Fibroblast of lung (primary cell): ENCODE measurements at regions not wholly inside any gene's neighbourhood (a gene's known extent, or its start where the extent isn't known, plus 50 kb on each side); places are given as distances from the start of the nearest gene placed in this dataset.

Experiments
- DNase-seq, 2 donors: peaks; one replicate each; pipeline versions ENCODE4 v3.0.0 to v3.0.0-alpha.2; 2010; ENCODE audit warnings: low read depth in 2 of 2
- H2AFZ ChIP-seq: 2 replicates; pipeline ENCODE4 v1.5.1; 2012; ENCODE audit warnings: low read length, control low read depth, inconsistent platforms
- H3K27ac ChIP-seq: 2 replicates; pipeline ENCODE4 v1.5.1; 2011; ENCODE audit warnings: low read length, control low read depth; ENCODE audit not compliant: insufficient read depth
- H3K27me3 ChIP-seq: 2 replicates; pipeline ENCODE4 v1.5.1; 2011; ENCODE audit warnings: mild to moderate bottlenecking, low read length; ENCODE audit not compliant: control insufficient read depth, insufficient read depth
- H3K36me3 ChIP-seq: 2 replicates; pipeline ENCODE4 v1.5.1; 2011; ENCODE audit warnings: low read length; ENCODE audit not compliant: control insufficient read depth, insufficient read depth
- H3K4me1 ChIP-seq: 2 replicates; pipeline ENCODE4 v1.5.1; 2011; ENCODE audit warnings: low read length; ENCODE audit not compliant: control insufficient read depth, insufficient read depth; ENCODE audit errors: extremely low read depth
- H3K4me2 ChIP-seq: 2 replicates; pipeline ENCODE4 v1.5.1; 2011; ENCODE audit warnings: low read length, control low read depth; ENCODE audit not compliant: insufficient read depth; ENCODE audit errors: extremely low read depth
- H3K4me3 ChIP-seq, 4 experiments: fragments of 200-600 bp in 1 of 4; sonication (generic) in 1 of 4; replicated peaks in 1 of 4; 2 replicates each; pipeline ENCODE4 v1.5.1; 2011 to 2016; ENCODE audit warnings: low read length in 4 of 4, low read depth in 3 of 4, mild to moderate bottlenecking in 3 of 4, control low read depth in 2 of 4, inconsistent platforms in 1 of 4, mixed read lengths in 1 of 4; ENCODE audit not compliant: insufficient read depth in 1 of 4; ENCODE audit errors: control extremely low read depth in 1 of 4
- H3K79me2 ChIP-seq: 2 replicates; pipeline ENCODE4 v1.5.1; 2012; ENCODE audit warnings: mild to moderate bottlenecking, low read length, inconsistent platforms; ENCODE audit not compliant: control insufficient read depth, insufficient read depth
- H3K9ac ChIP-seq: 2 replicates; pipeline ENCODE4 v1.5.1; 2011; ENCODE audit warnings: mild to moderate bottlenecking, low read length, control low read depth; ENCODE audit not compliant: insufficient read depth
- H3K9me3 ChIP-seq: 2 replicates; pipeline ENCODE4 v1.5.1; 2012; ENCODE audit warnings: low read depth, low read length; ENCODE audit not compliant: control insufficient read depth, insufficient read depth
- H4K20me1 ChIP-seq: 2 replicates; pipeline ENCODE4 v1.5.1; 2011; ENCODE audit warnings: low read length; ENCODE audit not compliant: control insufficient read depth, insufficient read depth; ENCODE audit errors: extremely low read depth
- CTCF ChIP-seq, 2 donors: IDR thresholded peaks in 1 of 2; conservative IDR thresholded peaks in 1 of 2; 1 replicate in 1 of 2; 2 replicates in 1 of 2; pipeline ENCODE4 v1.5.1; 2011 to 2012; ENCODE audit warnings: low read length in 2 of 2, control low read depth in 1 of 2, inconsistent platforms in 1 of 2, low read depth in 1 of 2, mild to moderate bottlenecking in 1 of 2
- EZH2 ChIP-seq: IDR thresholded peaks from 2 replicates; pipeline ENCODE4 v1.5.1; 2012; ENCODE audit warnings: low read length, control low read depth, mild to moderate bottlenecking; ENCODE audit errors: missing control alignments

GRCh38 chr2:67755156-67755882 lies 307.5 kb downstream of the C1D start:
- H3K27me3 ChIP-seq: no peaks in the 10 kb centered on the region
- no peaks in the 10 kb centered on the region for H4K20me1 ChIP-seq
- TF ChIP-seq EZH2: no peak
- no peak for TF ChIP-seq CTCF (conservative IDR thresholded peaks at IDR 0.05 in 1 of 2, IDR thresholded peaks at IDR 0.05 in 1 of 2; ENCODE audit: low read depth in 1 of 2, low read length in 2 of 2)
- no peak overlapping the region for H3K4me3 ChIP-seq
- no peak overlapping the region for H3K9ac ChIP-seq
- H3K27ac ChIP-seq: no peak overlapping the region
- peaks cover 3% of the 10 kb centered on the region for H3K4me1 ChIP-seq
- H2AFZ ChIP-seq: no peak overlapping the region
- no peaks in the 10 kb centered on the region for H3K36me3 ChIP-seq
- H3K4me2 ChIP-seq: no peak overlapping the region
- no peaks in the 10 kb centered on the region for H3K9me3 ChIP-seq
- DNase-seq: no peak
- no peaks in the 10 kb centered on the region for H3K79me2 ChIP-seq

GRCh38 chr2:67760995-67761394 lies 301.8 kb downstream of the C1D start:
- Histone ChIP-seq H3K27ac (no peak overlapping the region), H3K9me3 (no peaks in the 10 kb centered on the region), H3K79me2 (no peaks in the 10 kb centered on the region), H3K4me3 (no peak overlapping the region), H3K4me2 (no peak overlapping the region), H3K27me3 (no peaks in the 10 kb centered on the region), H4K20me1 (no peaks in the 10 kb centered on the region), H3K9ac (no peak overlapping the region), H2AFZ (no peak overlapping the region), H3K36me3 (no peaks in the 10 kb centered on the region), H3K4me1 (no peaks in the 10 kb centered on the region)
- TF ChIP-seq EZH2 (no peak), CTCF (conservative IDR thresholded peaks at IDR 0.05 in 1 of 2, IDR thresholded peaks at IDR 0.05 in 1 of 2; ENCODE audit: low read depth in 1 of 2, low read length in 2 of 2) (no peak)
- DNase-seq: no peak

- Histone ChIP-seq H3K36me3 (no peaks in the 10 kb centered on the region), H3K9me3 (no peaks in the 10 kb centered on the region), H3K9ac (no peak overlapping the region), H3K79me2 (no peaks in the 10 kb centered on the region), H4K20me1 (no peaks in the 10 kb centered on the region), H2AFZ (no peak overlapping the region), H3K4me2 (no peak overlapping the region), H3K27me3 (no peaks in the 10 kb centered on the region), H3K27ac (no peak overlapping the region), H3K4me1 (no peaks in the 10 kb centered on the region), H3K4me3 (no peak overlapping the region)
- DNase-seq: no peak
- TF ChIP-seq CTCF (conservative IDR thresholded peaks at IDR 0.05 in 1 of 2, IDR thresholded peaks at IDR 0.05 in 1 of 2; ENCODE audit: low read depth in 1 of 2, low read length in 2 of 2) (no peak), EZH2 (no peak)
Observed at GRCh38 chr2:67771380-67771779, 291.4 kb downstream of the C1D start.
